GM18507 (cell line): ENCODE measurements at regions not wholly inside any gene's neighbourhood (a gene's known extent, or its start where the extent isn't known, plus 50 kb on each side); places are given as distances from the start of the nearest gene placed in this dataset.

Experiments used
- DNase-seq: peaks from one replicate; pipeline ENCODE4 v3.0.0; 2011; ENCODE audit warnings: low read depth; ENCODE audit not compliant: insufficient read length; ENCODE audit errors: extremely low spot score
- FAIRE-seq: peaks from 2 replicates; lab custom pipeline; 2011; peaks lifted over from hg19 to GRCh38; lab: Jason Lieb, UNC

- no peak for FAIRE-seq
- no peak for DNase-seq
These were observed 110.8 kb upstream of the ERCC6L2 start for GRCh38 chr9:95764533-95765319.

- no peak for DNase-seq
- no peak for FAIRE-seq
These were observed 111.5 kb upstream of the ERCC6L2 start for GRCh38 chr9:95763983-95764382.

GRCh38 chr9:95763006-95763405 lies 112.5 kb upstream of the ERCC6L2 start:
- DNase-seq, result no peak
- FAIRE-seq, result no peak

GRCh38 chr9:95762322-95762721 lies 113.2 kb upstream of the ERCC6L2 start:
- DNase-seq (no peak), FAIRE-seq (no peak)

GRCh38 chr9:95760791-95761190 lies 114.7 kb upstream of the ERCC6L2 start:
- FAIRE-seq (no peak), DNase-seq (no peak)

GRCh38 chr9:95757439-95757838 lies 118.1 kb upstream of the ERCC6L2 start:
- DNase-seq (no peak), FAIRE-seq (no peak)

- FAIRE-seq (no peak), DNase-seq (no peak)
These were observed 118.5 kb upstream of the ERCC6L2 start for GRCh38 chr9:95756986-95757385.

- DNase-seq (no peak), FAIRE-seq (no peak)
These were observed 119.4 kb upstream of the ERCC6L2 start for GRCh38 chr9:95756101-95756500.

GRCh38 chr9:95755421-95755730 lies 120.1 kb upstream of the ERCC6L2 start:
- FAIRE-seq, result no peak
- no peak for DNase-seq

GRCh38 chr9:95754533-95755420 lies 120.7 kb upstream of the ERCC6L2 start:
- no peak for DNase-seq
- no peak for FAIRE-seq

- FAIRE-seq, result no peak
- no peak for DNase-seq
These were observed 121.6 kb upstream of the ERCC6L2 start for GRCh38 chr9:95753762-95754465.

- FAIRE-seq, result no peak
- no peak for DNase-seq
These were observed 123.3 kb upstream of the ERCC6L2 start for GRCh38 chr9:95752129-95752731.

GRCh38 chr9:95751520-95751790 lies 124.0 kb upstream of the ERCC6L2 start:
- DNase-seq, result no peak
- no peak for FAIRE-seq

GRCh38 chr9:95750725-95751519 lies 124.6 kb upstream of the ERCC6L2 start:
- no peak for FAIRE-seq
- no peak for DNase-seq

- DNase-seq (no peak), FAIRE-seq (no peak)
These were observed 126.0 kb upstream of the ERCC6L2 start for GRCh38 chr9:95749493-95749892.

- no peak for DNase-seq
- FAIRE-seq, result no peak
These were observed 128.9 kb upstream of the ERCC6L2 start for GRCh38 chr9:95746408-95747180.

GRCh38 chr9:95742821-95743220 lies 132.7 kb upstream of the ERCC6L2 start:
- FAIRE-seq (no peak), DNase-seq (no peak)

- FAIRE-seq (no peak), DNase-seq (no peak)
These were observed 133.9 kb upstream of the ERCC6L2 start for GRCh38 chr9:95741631-95742030.
